Osteocyte (in vitro differentiated cells): ENCODE measurements at regions not wholly inside any gene's neighbourhood (a gene's known extent, or its start where the extent isn't known, plus 50 kb on each side); places are given as distances from the start of the nearest gene placed in this dataset.

Experiments used
- DNase-seq: peaks from one replicate; pipeline ENCODE4 v3.0.0; 2021; ENCODE audit warnings: mixed read lengths; ENCODE audit not compliant: unreplicated experiment; ENCODE audit errors: extremely low spot score
- H3K27ac Mint-ChIP-seq: one replicate; pipeline ENCODE4 v1.8.0; 2021; ENCODE audit warnings: mild to moderate bottlenecking, mixed read lengths; ENCODE audit not compliant: unreplicated experiment
- H3K27me3 Mint-ChIP-seq: one replicate; pipeline ENCODE4 v1.8.0; 2021; ENCODE audit warnings: mixed read lengths; ENCODE audit not compliant: unreplicated experiment
- H3K36me3 Mint-ChIP-seq: one replicate; pipeline ENCODE4 v1.8.0; 2021; ENCODE audit warnings: mixed read lengths; ENCODE audit not compliant: unreplicated experiment
- H3K4me1 Mint-ChIP-seq: one replicate; pipeline ENCODE4 v1.8.0; 2021; ENCODE audit warnings: mixed read lengths; ENCODE audit not compliant: unreplicated experiment
- H3K4me3 Mint-ChIP-seq: one replicate; pipeline ENCODE4 v1.8.0; 2021; ENCODE audit warnings: mild to moderate bottlenecking, moderate library complexity, mixed read lengths; ENCODE audit not compliant: unreplicated experiment
- H3K9me3 Mint-ChIP-seq: one replicate; pipeline ENCODE4 v1.8.0; 2021; ENCODE audit warnings: mixed read lengths; ENCODE audit not compliant: unreplicated experiment
- TF ChIP-seq, protein P1 (sequence below): fragments of 200-600 bp; sonication (generic); IDR thresholded peaks from 2 replicates; pipeline ENCODE4 v1.5.0; 2021; ENCODE audit warnings: antibody characterized with exemption, mild to moderate bottlenecking, moderate library complexity

DNA sequence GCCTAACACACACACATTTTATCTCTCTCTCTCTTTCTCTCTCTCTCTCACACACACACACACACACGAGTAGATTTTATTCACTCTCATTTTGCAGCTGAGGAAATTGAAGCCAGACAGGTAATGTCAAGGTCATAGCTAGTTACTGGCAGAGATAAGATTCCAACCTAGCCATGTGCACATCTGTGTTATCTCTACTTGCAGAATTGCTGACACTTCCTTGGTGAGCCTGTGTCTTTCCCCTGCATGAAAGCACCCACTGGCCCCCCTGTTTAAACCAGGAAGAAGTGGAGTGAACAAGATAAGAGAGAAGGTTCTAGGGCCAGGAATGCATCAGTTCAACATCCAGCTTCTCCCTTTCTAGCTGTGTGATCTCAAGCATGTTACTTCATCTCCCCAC is 423.7 kb downstream of the TXNL1 start:
- no peaks in the 10 kb centered on the region for H3K4me1 Mint-ChIP-seq
- no peaks in the 10 kb centered on the region for H3K36me3 Mint-ChIP-seq
- H3K27me3 Mint-ChIP-seq: no peaks in the 10 kb centered on the region
- no peak overlapping the region for H3K27ac Mint-ChIP-seq
- TF ChIP-seq, protein P1, sequence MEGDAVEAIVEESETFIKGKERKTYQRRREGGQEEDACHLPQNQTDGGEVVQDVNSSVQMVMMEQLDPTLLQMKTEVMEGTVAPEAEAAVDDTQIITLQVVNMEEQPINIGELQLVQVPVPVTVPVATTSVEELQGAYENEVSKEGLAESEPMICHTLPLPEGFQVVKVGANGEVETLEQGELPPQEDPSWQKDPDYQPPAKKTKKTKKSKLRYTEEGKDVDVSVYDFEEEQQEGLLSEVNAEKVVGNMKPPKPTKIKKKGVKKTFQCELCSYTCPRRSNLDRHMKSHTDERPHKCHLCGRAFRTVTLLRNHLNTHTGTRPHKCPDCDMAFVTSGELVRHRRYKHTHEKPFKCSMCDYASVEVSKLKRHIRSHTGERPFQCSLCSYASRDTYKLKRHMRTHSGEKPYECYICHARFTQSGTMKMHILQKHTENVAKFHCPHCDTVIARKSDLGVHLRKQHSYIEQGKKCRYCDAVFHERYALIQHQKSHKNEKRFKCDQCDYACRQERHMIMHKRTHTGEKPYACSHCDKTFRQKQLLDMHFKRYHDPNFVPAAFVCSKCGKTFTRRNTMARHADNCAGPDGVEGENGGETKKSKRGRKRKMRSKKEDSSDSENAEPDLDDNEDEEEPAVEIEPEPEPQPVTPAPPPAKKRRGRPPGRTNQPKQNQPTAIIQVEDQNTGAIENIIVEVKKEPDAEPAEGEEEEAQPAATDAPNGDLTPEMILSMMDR: no peak
- H3K4me3 Mint-ChIP-seq: no peak overlapping the region
- DNase-seq: no peak
- H3K9me3 Mint-ChIP-seq: no peaks in the 10 kb centered on the region

DNA sequence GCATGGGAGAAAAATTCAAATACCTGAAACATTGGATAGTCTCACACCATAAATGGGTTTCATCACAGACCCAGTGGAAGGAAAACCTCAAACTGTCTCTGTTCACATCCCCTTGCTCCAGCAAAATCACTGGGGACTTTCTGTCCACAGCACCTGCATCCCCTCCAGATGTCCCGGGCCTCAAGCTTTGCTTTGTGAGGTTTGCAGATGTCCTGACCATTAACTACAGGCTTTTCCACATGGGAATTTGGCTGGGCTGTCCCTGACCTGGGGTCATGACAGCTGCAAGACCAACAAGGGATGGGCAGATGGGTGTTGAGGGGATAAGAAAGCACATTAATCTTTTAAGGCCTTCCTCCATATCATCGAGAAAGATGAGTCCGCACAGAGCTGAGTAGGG is 427.9 kb downstream of the TXNL1 start:
- TF ChIP-seq, protein P1: no peak
- H3K27ac Mint-ChIP-seq: no peak overlapping the region
- H3K4me3 Mint-ChIP-seq: no peak overlapping the region
- no peak for DNase-seq
- H3K4me1 Mint-ChIP-seq: no peaks in the 10 kb centered on the region
- H3K9me3 Mint-ChIP-seq: no peaks in the 10 kb centered on the region
- no peaks in the 10 kb centered on the region for H3K36me3 Mint-ChIP-seq
- H3K27me3 Mint-ChIP-seq: no peaks in the 10 kb centered on the region

DNA sequence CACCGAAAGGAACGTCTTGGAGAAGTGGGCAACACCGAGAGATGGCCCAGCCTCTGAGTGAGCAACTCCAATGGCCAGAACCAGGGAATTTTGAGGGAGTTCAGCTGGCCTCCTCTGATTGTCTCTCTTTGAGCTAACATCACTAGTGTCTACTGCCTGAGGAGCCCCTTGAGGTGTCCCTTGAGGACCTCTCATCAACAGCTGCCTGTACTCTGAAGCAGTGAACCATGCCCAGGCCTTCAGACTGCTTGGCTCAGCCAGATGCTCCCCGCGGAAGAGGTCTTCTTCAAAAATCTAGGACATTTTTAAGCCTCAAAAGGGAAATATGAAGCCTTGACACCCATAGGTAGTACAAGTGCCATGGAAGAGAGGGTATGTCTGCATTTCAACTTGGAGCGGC is 430.4 kb downstream of the TXNL1 start:
- no peak for DNase-seq
- Mint-ChIP-seq H3K4me3 (no peak overlapping the region), H3K4me1 (no peaks in the 10 kb centered on the region), H3K27ac (no peak overlapping the region), H3K36me3 (no peaks in the 10 kb centered on the region), H3K27me3 (no peaks in the 10 kb centered on the region), H3K9me3 (no peaks in the 10 kb centered on the region)
- TF ChIP-seq, protein P1: no peak

DNA sequence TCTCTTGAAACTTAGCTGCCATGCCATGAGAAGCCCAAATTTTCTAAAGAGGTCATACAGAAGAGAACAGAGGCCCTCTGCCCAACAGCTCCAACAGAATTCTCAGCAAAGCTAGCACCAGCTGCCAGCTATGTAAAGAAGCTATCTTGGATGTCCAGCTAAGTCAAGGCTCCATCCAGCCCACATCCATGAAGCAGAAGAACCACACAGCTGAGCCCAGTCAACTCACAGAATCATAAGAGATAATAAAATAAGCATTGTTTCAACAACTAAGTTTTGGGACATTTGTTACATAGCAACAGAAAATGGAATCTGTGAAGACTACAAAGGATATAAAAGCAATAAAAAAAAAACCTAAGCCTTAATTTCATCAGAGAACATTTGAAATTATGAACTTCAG is 434.3 kb downstream of the TXNL1 start:
- H3K4me3 Mint-ChIP-seq: no peak overlapping the region
- H3K4me1 Mint-ChIP-seq: peaks cover 28% of the 10 kb centered on the region
- no peaks in the 10 kb centered on the region for H3K27me3 Mint-ChIP-seq
- TF ChIP-seq, protein P1: no peak
- H3K9me3 Mint-ChIP-seq: no peaks in the 10 kb centered on the region
- no peak overlapping the region for H3K27ac Mint-ChIP-seq
- DNase-seq: no peak
- H3K36me3 Mint-ChIP-seq: no peaks in the 10 kb centered on the region

DNA sequence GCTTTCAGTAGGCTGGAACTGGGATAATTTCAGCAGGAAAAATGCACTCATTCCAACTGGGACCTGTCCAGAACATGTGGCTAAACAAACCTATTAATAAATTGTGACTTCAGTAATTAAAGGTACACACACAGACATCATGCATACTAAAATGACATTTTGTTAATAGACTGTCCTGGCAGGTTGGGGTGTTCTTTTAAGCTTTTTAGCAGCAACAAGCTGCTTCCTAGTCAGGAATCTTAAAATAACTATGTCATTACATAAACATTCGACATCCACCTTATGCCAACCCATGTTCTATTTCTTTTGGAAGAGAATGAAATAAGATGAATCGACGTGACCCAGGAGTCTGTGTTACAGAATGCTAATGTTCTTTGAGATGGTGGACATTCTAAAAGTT is 435.7 kb downstream of the TXNL1 start:
- Mint-ChIP-seq H3K4me3 (no peak overlapping the region), H3K9me3 (no peaks in the 10 kb centered on the region), H3K27me3 (no peaks in the 10 kb centered on the region), H3K27ac (no peak overlapping the region), H3K36me3 (no peaks in the 10 kb centered on the region), H3K4me1 (peaks cover 33% of the 10 kb centered on the region)
- TF ChIP-seq, protein P1: no peak
- DNase-seq: no peak
